GM12878 (cell line): ENCODE measurements at regions not wholly inside any gene's neighbourhood (a gene's known extent, or its start where the extent isn't known, plus 50 kb on each side); places are given as distances from the start of the nearest gene placed in this dataset.

Experiments
- ATAC-seq: fragments of 200-7000 bp; cut with Tn5 transposase; 3 replicates; pipeline ENCODE4 v1.9.1; 2020; ENCODE audit warnings: mild to moderate bottlenecking, moderate library complexity
- BruUV-seq: library from RNA; stranded (reverse); fragments of 400-500 nt; replicated peaks from 2 replicates; lab custom pipeline; 2021; lab: Mats Ljungman, UMichigan
- CTCF ChIA-PET: fragments of 300-600 bp; sonication (Branson Sonifier 250); formaldehyde crosslinking; extraction: SDS; loops from one replicate; lab custom pipeline; 2021; ENCODE audit warnings: inconsistent platforms; lab: Yijun Ruan, JAX
- POLR2A ChIA-PET: fragments of 350-600 bp; formaldehyde crosslinking; extraction: SDS; loops from one replicate; lab custom pipeline; 2021; ENCODE audit warnings: inconsistent platforms; lab: Charles Lee
- RAD21 ChIA-PET: fragments of 300-600 bp; sonication (Branson Sonifier 250); formaldehyde crosslinking; loops from one replicate; lab custom pipeline; 2023; ENCODE audit warnings: antibody characterized with exemption; ENCODE audit not compliant: unreplicated experiment; lab: Charles Lee
- SMC1A ChIA-PET: fragments of 300-600 bp; sonication (Branson Sonifier 250); formaldehyde crosslinking; loops from one replicate; lab custom pipeline; 2023; ENCODE audit not compliant: unreplicated experiment, uncharacterized antibody; lab: Charles Lee
- DNase-seq: peaks from one replicate; pipeline ENCODE4 v3.0.0-alpha.2; 2011; ENCODE audit warnings: low read depth, low spot score
- FAIRE-seq: peaks from 3 replicates; lab custom pipeline; 2011; peaks lifted over from hg19 to GRCh38; lab: Jason Lieb, UNC
- H2AFZ ChIP-seq: 2 replicates; pipeline ENCODE4 v1.6.0; 2011; ENCODE audit warnings: low read depth, low read length, control low read depth; ENCODE audit not compliant: control insufficient read depth
- H3K27ac ChIP-seq: 2 replicates; pipeline ENCODE4 v1.5.1; 2011; ENCODE audit warnings: control low read depth; ENCODE audit not compliant: control insufficient read depth, insufficient read depth
- H3K27me3 ChIP-seq, 2 experiments: replicated peaks in 1 of 2; 2 replicates each; pipeline versions ENCODE4 v1.6.0 to v1.6.1; 2011; ENCODE audit warnings: low read length in 1 of 2; ENCODE audit not compliant: control insufficient read depth in 2 of 2, insufficient read depth in 2 of 2
- H3K36me3 ChIP-seq, 2 experiments: 2 replicates each; pipeline ENCODE4 v1.5.1; 2011; ENCODE audit warnings: low read length in 1 of 2; ENCODE audit not compliant: control insufficient read depth in 2 of 2, insufficient read depth in 2 of 2
- H3K4me1 ChIP-seq: 2 replicates; pipeline ENCODE4 v1.6.1; 2011; ENCODE audit warnings: mild to moderate bottlenecking, low read length, moderate library complexity, mixed read lengths; ENCODE audit not compliant: control insufficient read depth, insufficient read depth
- H3K4me2 ChIP-seq: 2 replicates; pipeline ENCODE4 v1.6.0; 2011; ENCODE audit warnings: control low read depth; ENCODE audit not compliant: control insufficient read depth, insufficient read depth
- H3K4me3 ChIP-seq: fragments of 200-600 bp; sonication (generic); 2 replicates; pipeline ENCODE4 v1.5.1; 2016
- H3K79me2 ChIP-seq: 2 replicates; pipeline ENCODE4 v1.6.0; 2011; ENCODE audit warnings: low read length; ENCODE audit not compliant: control insufficient read depth, insufficient read depth
- H3K9ac ChIP-seq: 2 replicates; pipeline ENCODE4 v1.8.0; 2011; ENCODE audit warnings: low read length, control low read depth, mixed read lengths; ENCODE audit not compliant: control insufficient read depth, insufficient read depth
- H3K9me3 ChIP-seq: replicated peaks from 3 replicates; pipeline ENCODE4 v1.5.1; 2011; ENCODE audit warnings: mild to moderate bottlenecking, low read length; ENCODE audit not compliant: control insufficient read depth, insufficient read depth
- H4K20me1 ChIP-seq: 2 replicates; pipeline ENCODE4 v1.6.0; 2011; ENCODE audit not compliant: control insufficient read depth, insufficient read depth
- CBFB ChIP-seq: IDR thresholded peaks from 2 replicates; pipeline ENCODE4 v1.6.1; 2016; ENCODE audit warnings: antibody characterized with exemption, low read depth
- EP300 ChIP-seq, 2 experiments: fragments of 150-350 bp in 1 of 2; IDR thresholded peaks; 2 replicates each; pipeline ENCODE4 v1.6.1; 2011 to 2012; ENCODE audit warnings: low read depth in 2 of 2, low read length in 2 of 2, borderline replicate concordance in 1 of 2, improper control_type of control experiment in 1 of 2, inconsistent platforms in 1 of 2; ENCODE audit not compliant: control insufficient read depth in 1 of 2
- HDGF ChIP-seq: fragments of 450-650 bp; IDR thresholded peaks from 2 replicates; pipeline ENCODE4 v1.6.1; 2016; ENCODE audit warnings: antibody characterized with exemption
- MTA3 ChIP-seq: IDR thresholded peaks from 2 replicates; pipeline ENCODE4 v1.6.1; 2012; ENCODE audit warnings: low read length, inconsistent platforms, borderline replicate concordance
- NR2C2 ChIP-seq: IDR thresholded peaks from 2 replicates; pipeline ENCODE4 v1.6.1; 2011; ENCODE audit warnings: borderline replicate concordance, low read depth; ENCODE audit not compliant: control insufficient read depth, insufficient read length
- RCOR1 ChIP-seq: conservative IDR thresholded peaks from 2 replicates; pipeline ENCODE4 v1.6.1; 2012; ENCODE audit warnings: low read depth, low read length, improper control_type of control experiment
- STAT3 ChIP-seq: IDR thresholded peaks from 2 replicates; pipeline ENCODE4 v1.6.1; 2011; ENCODE audit warnings: low read depth, low read length, improper control_type of control experiment
- ZNF24 ChIP-seq: fragments of 450-650 bp; IDR thresholded peaks from 2 replicates; pipeline ENCODE4 v1.6.1; 2017; ENCODE audit warnings: antibody characterized with exemption, mild to moderate bottlenecking
- ZNF592 ChIP-seq: fragments of 450-650 bp; IDR thresholded peaks from 2 replicates; pipeline ENCODE4 v1.6.1; 2017; ENCODE audit warnings: mild to moderate bottlenecking, moderate library complexity
- ZNF687 ChIP-seq: fragments of 450-650 bp; IDR thresholded peaks from 2 replicates; pipeline ENCODE4 v1.6.1; 2017; ENCODE audit warnings: mild to moderate bottlenecking, moderate library complexity
- WGBS: methylation state at CpG from one replicate; pipeline ENCODE4 v1.1.6; 2016; ENCODE audit warnings: low lambda C conversion rate; ENCODE audit not compliant: insufficient replicate concordance, insufficient coverage; ENCODE audit errors: missing lambda C conversion rate; 5-methylcytosine and 5-hydroxymethylcytosine counted together
- in situ Hi-C: fragments of 300-500 bp; cut with MboI; formaldehyde crosslinking; loops from 9 replicates; pipeline ENCODE4 v1.14.3; 2018; ENCODE audit warnings: mixed read lengths
- intact Hi-C: fragments of 100-400 bp; cut with micrococcal nuclease; formaldehyde crosslinking; loops from one replicate; pipeline ENCODE4 v1.14.2; 2022; ENCODE audit not compliant: unreplicated experiment
- TF ChIP-seq, protein P1 (sequence below): fragments of 450-650 bp; IDR thresholded peaks from 2 replicates; pipeline ENCODE4 v1.6.1; 2017; ENCODE audit warnings: mild to moderate bottlenecking

GRCh38 chr16:10312784-10313724 lies 72.8 kb upstream of the ATF7IP2 start:
- Histone ChIP-seq H3K9me3 (no peaks in the 10 kb centered on the region; the same call in 1 of the 3 replicates), H3K9ac (no peak overlapping the region), H4K20me1 (no peaks in the 10 kb centered on the region), H3K36me3 (no peaks in the 10 kb centered on the region), H3K4me2 (peak overlapping the region; percentile 56), H3K27ac (peak overlapping the region; percentile 59), H3K4me1 (peaks cover 21% of the 10 kb centered on the region), H3K4me3 (no peak overlapping the region), H2AFZ (peak overlapping the region; percentile 54; the same call in 1 of the 2 replicates), H3K27me3 (no peaks in the 10 kb centered on the region), H3K79me2 (no peaks in the 10 kb centered on the region)
- TSS peak; percentile 99 for BruUV-seq
- WGBS = 6% methylated on average over 7 of the region's 7 CpGs
- ChIA-PET SMC1A (interaction anchor here (0.6 to 8.8 kb wide), 18 partner anchors 10 to 507 kb away, joined by 3 to 139 read pairs (median 4); partner anchors contain the start of gene GRIN2A), CTCF (interaction anchor here (0.6 to 13.8 kb wide), 12 partner anchors 9 to 423 kb away, joined by 3 to 196 read pairs (median 5); no protein-coding TSS in a partner anchor), RAD21 (interaction anchor here (0.7 to 10.2 kb wide), 16 partner anchors 7 to 565 kb away, joined by 3 to 143 read pairs (median 6); no protein-coding TSS in a partner anchor), POLR2A (interaction anchor here (0.6 to 2.8 kb wide), 12 partner anchors 7 to 781 kb away, joined by 3 to 15 read pairs (median 4); partner anchors contain the start of gene ATF7IP2)
- in situ Hi-C loops (loop anchor here (5.0 to 25.0 kb wide), 3 partner anchors 194 to 574 kb away; partner anchors contain the start of genes CIITA and NUBP1), intact Hi-C loops (loop anchor here (1.0 to 5.0 kb wide), 5 partner anchors 16 to 424 kb away; partner anchors contain the start of gene ATF7IP2)
- FAIRE-seq (peak; percentile 96), DNase-seq (peak; percentile 80), ATAC-seq (peak; percentile 92)
- no peak for TF ChIP-seq MTA3
- TF ChIP-seq, protein P1, sequence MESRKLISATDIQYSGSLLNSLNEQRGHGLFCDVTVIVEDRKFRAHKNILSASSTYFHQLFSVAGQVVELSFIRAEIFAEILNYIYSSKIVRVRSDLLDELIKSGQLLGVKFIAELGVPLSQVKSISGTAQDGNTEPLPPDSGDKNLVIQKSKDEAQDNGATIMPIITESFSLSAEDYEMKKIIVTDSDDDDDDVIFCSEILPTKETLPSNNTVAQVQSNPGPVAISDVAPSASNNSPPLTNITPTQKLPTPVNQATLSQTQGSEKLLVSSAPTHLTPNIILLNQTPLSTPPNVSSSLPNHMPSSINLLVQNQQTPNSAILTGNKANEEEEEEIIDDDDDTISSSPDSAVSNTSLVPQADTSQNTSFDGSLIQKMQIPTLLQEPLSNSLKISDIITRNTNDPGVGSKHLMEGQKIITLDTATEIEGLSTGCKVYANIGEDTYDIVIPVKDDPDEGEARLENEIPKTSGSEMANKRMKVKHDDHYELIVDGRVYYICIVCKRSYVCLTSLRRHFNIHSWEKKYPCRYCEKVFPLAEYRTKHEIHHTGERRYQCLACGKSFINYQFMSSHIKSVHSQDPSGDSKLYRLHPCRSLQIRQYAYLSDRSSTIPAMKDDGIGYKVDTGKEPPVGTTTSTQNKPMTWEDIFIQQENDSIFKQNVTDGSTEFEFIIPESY = no peak
- TF ChIP-seq RCOR1 = no peak
- no peak; the same call in 1 of the 2 replicates for TF ChIP-seq ZNF592
- TF ChIP-seq NR2C2 = no peak
- TF ChIP-seq CBFB = no peak
- TF ChIP-seq STAT3 = no peak
- TF ChIP-seq HDGF = 0 out of 2 replicates have a peak, but pooled peaks have one; percentile 64
- TF ChIP-seq ZNF687 = peak; percentile 95
- TF ChIP-seq ZNF24 = no peak
- TF ChIP-seq EP300 (IDR thresholded peaks at IDR 0.05; ENCODE audit: borderline replicate concordance in 1 of 2, control insufficient read depth in 1 of 2, low read depth in 2 of 2, low read length in 2 of 2) = peak; percentile 39 to 70; a peak in 2 of 4 replicates
